ENCODE measurements at regions not wholly inside any gene's neighbourhood (a gene's known extent, or its start where the extent isn't known, plus 50 kb on each side); places are given as distances from the start of the nearest gene placed in this dataset.

GRCh38 chr7:116340943-116341907 is 130.9 kb downstream of the TES start:
- TF ChIP-seq CTCF (IDR thresholded peaks at IDR 0.05; ENCODE audit: insufficient read depth, low read length), result no peak
- TF ChIP-seq POLR2AphosphoS5 (IDR thresholded peaks at IDR 0.05; ENCODE audit: low read depth), result no peak
- TF ChIP-seq GABPA (IDR thresholded peaks at IDR 0.05; ENCODE audit: low read depth), result no peak
- no peak for TF ChIP-seq SPI1 (IDR thresholded peaks at IDR 0.05; ENCODE audit: borderline replicate concordance, low read depth)

All from HL-60 (cell line).